ENCODE measurements at regions not wholly inside any gene's neighbourhood (a gene's known extent, or its start where the extent isn't known, plus 50 kb on each side); places are given as distances from the start of the nearest gene placed in this dataset.
A peak's percentile ranks its signal among the peaks of the same experiment; 100 is the strongest.

DNA sequence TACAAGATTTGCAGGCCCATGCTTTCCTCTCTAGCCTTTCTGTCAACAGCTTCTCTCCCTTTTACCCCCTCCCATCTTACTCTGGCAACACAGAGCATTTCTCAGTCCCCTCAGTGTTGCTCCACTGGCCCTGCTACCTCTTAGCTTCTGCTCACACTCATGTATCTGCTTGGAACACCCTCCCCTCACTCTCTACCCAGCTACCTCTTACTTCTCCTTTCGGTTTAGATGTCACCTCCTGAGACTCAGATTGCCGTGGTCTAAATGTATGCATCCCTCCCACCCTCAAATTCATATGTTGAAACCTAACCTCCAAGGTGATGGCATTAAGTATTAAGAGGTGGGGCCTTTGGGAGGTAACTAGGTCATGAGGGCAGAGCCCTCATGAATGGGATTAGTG, 80.1 kb downstream of the FOXD2 start:
- H3K27me3 Mint-ChIP-seq (ENCODE audit: low read depth), result peaks cover 72% of the 10 kb centered on the region

DNA sequence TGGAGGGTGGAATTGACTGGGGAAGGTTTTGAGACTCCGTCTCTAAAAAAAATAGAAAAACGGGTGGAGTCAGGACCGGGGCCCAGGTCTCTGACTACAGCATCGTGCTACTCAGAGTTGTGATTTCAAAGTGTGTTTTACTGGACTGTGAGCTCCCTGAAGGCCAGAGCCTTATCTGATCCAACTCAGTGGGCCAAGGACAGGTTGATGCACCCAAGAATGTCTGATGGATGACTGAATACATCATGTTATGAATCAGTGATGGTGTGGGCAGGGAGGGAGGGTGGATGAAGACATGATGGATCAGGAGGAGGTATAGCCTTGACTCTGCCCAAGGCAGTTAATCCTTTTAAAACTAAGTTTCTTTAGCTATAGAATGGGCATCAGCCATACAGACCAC, 81.6 kb downstream of the FOXD2 start:
- H3K4me1 Mint-ChIP-seq, result peaks cover 34% of the 10 kb centered on the region
- peaks cover 3% of the 10 kb centered on the region for H3K9me3 Mint-ChIP-seq
- TF ChIP-seq CTCF (IDR thresholded peaks at IDR 0.05; ENCODE audit: unreplicated experiment), result no peak
- DNase-seq (ENCODE audit: low spot score in 2 of 2, unreplicated experiment in 2 of 2), result no peak
- no peak overlapping the region for H3K27ac Mint-ChIP-seq
- H3K27me3 Mint-ChIP-seq (ENCODE audit: low read depth), result peaks cover 71% of the 10 kb centered on the region
- H3K4me3 Mint-ChIP-seq, result no peak overlapping the region
- H3K36me3 Mint-ChIP-seq, result no peaks in the 10 kb centered on the region

More for the DNA sequence above, 80.1 kb downstream of the FOXD2 start:
- Mint-ChIP-seq H3K4me3 (no peak overlapping the region), H3K27ac (no peak overlapping the region), H3K4me1 (peaks cover 26% of the 10 kb centered on the region), H3K36me3 (no peaks in the 10 kb centered on the region), H3K9me3 (peaks cover 11% of the 10 kb centered on the region)
- TF ChIP-seq CTCF (IDR thresholded peaks at IDR 0.05; ENCODE audit: unreplicated experiment), result no peak
- no peak for DNase-seq (ENCODE audit: low spot score in 2 of 2, unreplicated experiment in 2 of 2)

DNA sequence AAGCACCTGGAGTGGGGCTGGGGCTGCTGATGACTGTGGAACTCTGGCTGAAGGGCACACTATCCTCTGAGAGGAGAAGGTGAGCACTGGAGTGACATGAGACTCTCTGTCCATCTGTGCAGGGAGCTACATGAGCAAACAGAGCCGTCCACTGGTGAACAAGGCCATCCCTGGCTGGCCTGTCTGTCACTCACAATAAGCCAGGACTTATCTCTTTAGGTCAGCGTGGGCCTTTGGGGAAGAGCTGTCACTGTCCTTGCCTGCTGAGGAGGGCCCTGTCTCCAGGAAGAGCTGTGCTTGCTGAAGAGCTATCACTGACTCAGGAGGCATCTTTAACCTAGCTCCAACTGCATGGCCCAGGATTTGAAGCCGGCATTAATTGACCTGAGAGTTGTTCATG, 82.1 kb downstream of the FOXD2 start:
- Mint-ChIP-seq H3K4me1 (peaks cover 37% of the 10 kb centered on the region), H3K27me3 (ENCODE audit: low read depth) (peaks cover 71% of the 10 kb centered on the region), H3K9me3 (no peaks in the 10 kb centered on the region), H3K27ac (no peak overlapping the region), H3K4me3 (no peak overlapping the region), H3K36me3 (no peaks in the 10 kb centered on the region)
- TF ChIP-seq CTCF (IDR thresholded peaks at IDR 0.05; ENCODE audit: unreplicated experiment), result no peak
- no peak for DNase-seq (ENCODE audit: low spot score in 2 of 2, unreplicated experiment in 2 of 2)

- peak overlapping the region; percentile 88 for H3K27ac Mint-ChIP-seq
- H3K4me1 Mint-ChIP-seq, result peaks cover 37% of the 10 kb centered on the region
- no peak overlapping the region for H3K4me3 Mint-ChIP-seq
- TF ChIP-seq CTCF (IDR thresholded peaks at IDR 0.05; ENCODE audit: unreplicated experiment), result no peak
- H3K27me3 Mint-ChIP-seq (ENCODE audit: low read depth), result peaks cover 74% of the 10 kb centered on the region
- H3K9me3 Mint-ChIP-seq, result no peaks in the 10 kb centered on the region
- H3K36me3 Mint-ChIP-seq, result no peaks in the 10 kb centered on the region
- no peak for DNase-seq (ENCODE audit: low spot score in 2 of 2, unreplicated experiment in 2 of 2)
Observed at GRCh38 chr1:47521034-47521881, 83.4 kb downstream of the FOXD2 start.

DNA sequence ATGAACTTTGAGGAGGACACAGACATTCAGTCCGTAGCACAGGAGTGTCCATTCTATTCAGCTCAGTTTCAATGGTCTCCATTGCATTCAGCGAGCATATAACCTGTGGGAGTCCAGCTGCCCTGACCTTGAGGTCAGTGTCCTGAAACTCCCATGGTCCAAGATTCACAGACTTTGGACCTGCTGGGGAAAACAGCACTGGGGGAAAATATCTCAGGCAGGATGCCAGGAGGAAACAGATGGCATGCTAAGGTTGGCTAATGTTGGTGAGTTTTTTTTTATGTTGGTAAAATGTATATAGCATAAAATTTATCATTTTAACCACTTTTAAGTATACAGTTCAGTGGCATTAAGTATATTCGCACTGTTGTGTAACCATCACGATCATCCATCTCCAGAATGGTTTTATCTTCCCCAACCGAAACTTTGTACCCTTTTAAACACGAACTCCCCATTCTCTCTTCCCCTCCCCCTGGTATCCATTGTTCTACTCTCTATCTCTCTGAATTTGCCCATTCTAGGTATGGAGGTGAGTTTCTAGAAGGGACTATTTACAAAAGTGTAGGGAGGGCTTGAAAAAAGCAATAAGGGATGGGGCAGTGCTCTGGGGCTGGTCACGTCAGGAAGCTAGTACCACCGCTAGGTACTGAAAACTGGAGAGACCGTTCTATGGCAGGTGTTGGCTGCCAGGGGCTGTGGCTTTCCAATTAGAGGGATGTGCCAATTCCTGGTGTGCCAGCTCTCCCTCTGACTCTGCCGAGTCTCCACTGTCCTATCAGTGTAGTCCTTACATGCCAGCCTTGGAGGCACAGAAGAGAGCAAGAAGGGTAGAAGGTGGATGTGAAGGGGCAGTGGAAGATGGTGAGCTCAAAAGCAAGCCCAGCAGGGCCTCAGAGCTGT, 85.3 kb downstream of the FOXD2 start:
- no peak for TF ChIP-seq CTCF (IDR thresholded peaks at IDR 0.05; ENCODE audit: unreplicated experiment)
- H3K4me1 Mint-ChIP-seq, result peaks cover 37% of the 10 kb centered on the region
- DNase-seq (ENCODE audit: low spot score in 2 of 2, unreplicated experiment in 2 of 2), result peak in 1 of 2 experiments; percentile 20
- H3K27me3 Mint-ChIP-seq (ENCODE audit: low read depth), result peaks cover 76% of the 10 kb centered on the region
- H3K27ac Mint-ChIP-seq, result no peak overlapping the region
- no peaks in the 10 kb centered on the region for H3K9me3 Mint-ChIP-seq
- no peak overlapping the region for H3K4me3 Mint-ChIP-seq
- H3K36me3 Mint-ChIP-seq, result no peaks in the 10 kb centered on the region

Data from mesothelial cell of epicardium (in vitro differentiated cells).